Thymus (tissue), 11 donors: ENCODE measurements at regions not wholly inside any gene's neighbourhood (a gene's known extent, or its start where the extent isn't known, plus 50 kb on each side); places are given as distances from the start of the nearest gene placed in this dataset.
"Not testable (repeated sequence)": the region's sequence is repeated elsewhere in the genome, so short reads cannot be mapped to it uniquely, and the experiment has no call there.

Experiments
- DNase-seq, 9 donors: peaks; one replicate each; pipeline ENCODE4 v3.0.0-alpha.2; 2013; ENCODE audit warnings: low spot score in 9 of 9, low read depth in 6 of 9, missing footprints in 1 of 9
- H3K27ac ChIP-seq, 2 donors: one replicate each; pipeline ENCODE4 v1.5.1; 2013; ENCODE audit warnings: control low read depth in 1 of 2, low read depth in 1 of 2, low read length in 1 of 2, mild to moderate bottlenecking in 1 of 2, moderate library complexity in 1 of 2
- H3K27me3 ChIP-seq, 2 donors: one replicate each; pipeline ENCODE4 v1.5.1; 2013; ENCODE audit warnings: low read length in 1 of 2; ENCODE audit not compliant: control insufficient read depth in 2 of 2, insufficient read depth in 1 of 2
- H3K36me3 ChIP-seq, 2 donors: one replicate each; pipeline ENCODE4 v1.5.1; 2013; ENCODE audit warnings: low read length in 1 of 2, mild to moderate bottlenecking in 1 of 2, moderate library complexity in 1 of 2; ENCODE audit not compliant: control insufficient read depth in 2 of 2, insufficient read depth in 2 of 2
- H3K4me1 ChIP-seq, 2 donors: one replicate each; pipeline ENCODE4 v1.5.1; 2013; ENCODE audit warnings: low read length in 2 of 2; ENCODE audit not compliant: control insufficient read depth in 2 of 2, insufficient read depth in 2 of 2
- H3K4me3 ChIP-seq, 2 donors: one replicate each; pipeline ENCODE4 v1.5.1; 2013; ENCODE audit warnings: low read length in 2 of 2, control low read depth in 1 of 2, mild to moderate bottlenecking in 1 of 2
- H3K9me3 ChIP-seq, 2 donors: one replicate each; pipeline ENCODE4 v1.5.1; 2013; ENCODE audit warnings: low read length in 1 of 2, mild to moderate bottlenecking in 1 of 2; ENCODE audit not compliant: control insufficient read depth in 2 of 2, insufficient read depth in 1 of 2
- WGBS: extraction: QIAGEN DNeasy Blood & Tissue Kit; methylation state at CpG from one replicate; pipeline ENCODE4 v1.1.7; 2013; 5-methylcytosine and 5-hydroxymethylcytosine counted together
- donor health status: healthy.

- Histone ChIP-seq H3K4me3 (no peak overlapping the region), H3K27me3 (no peaks in the 10 kb centered on the region), H3K36me3 (no peaks in the 10 kb centered on the region), H3K4me1 (no peaks in the 10 kb centered on the region), H3K9me3 (no peaks in the 10 kb centered on the region), H3K27ac (no peak overlapping the region)
- DNase-seq, result no peak
Observed at GRCh38 chrX:112961981-112962380, 121.3 kb upstream of the AMOT start.

- no peak overlapping the region for H3K4me3 ChIP-seq
- WGBS, result 94% methylated on average over 2 of the region's 2 CpGs
- H3K27ac ChIP-seq, result no peak overlapping the region
- no peak for DNase-seq
- no peaks in the 10 kb centered on the region for H3K9me3 ChIP-seq
- H3K4me1 ChIP-seq, result no peaks in the 10 kb centered on the region
- H3K27me3 ChIP-seq, result no peaks in the 10 kb centered on the region
- no peaks in the 10 kb centered on the region for H3K36me3 ChIP-seq
Observed at GRCh38 chrX:112947981-112948615, 107.5 kb upstream of the AMOT start.

DNA sequence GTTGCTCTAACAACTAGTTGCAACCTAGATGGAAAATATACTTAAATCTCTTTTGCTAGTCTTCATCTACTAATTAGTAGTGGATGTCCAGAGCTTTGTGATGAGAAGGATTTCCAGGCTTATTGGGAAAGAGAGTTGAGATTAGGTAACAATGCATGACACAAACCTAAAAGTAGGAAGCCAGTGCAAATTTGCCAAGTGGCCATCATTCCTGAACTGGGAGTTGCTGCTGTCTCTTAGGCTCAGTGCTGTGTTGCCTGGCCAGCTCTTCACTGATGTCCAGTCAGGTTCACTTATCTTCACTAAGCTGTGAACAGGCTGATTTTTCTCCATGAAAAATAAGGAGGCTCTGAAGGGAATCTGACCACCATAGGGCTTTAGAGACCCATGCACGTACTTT, 105.6 kb upstream of the AMOT start:
- H3K36me3 ChIP-seq, result no peaks in the 10 kb centered on the region
- 93% methylated on average over 1 of the region's 1 CpG for WGBS
- no peaks in the 10 kb centered on the region for H3K27me3 ChIP-seq
- H3K4me3 ChIP-seq, result no peak overlapping the region
- no peak overlapping the region for H3K27ac ChIP-seq
- H3K4me1 ChIP-seq, result no peaks in the 10 kb centered on the region
- H3K9me3 ChIP-seq, result no peaks in the 10 kb centered on the region
- DNase-seq, result no peak

GRCh38 chrX:112945826-112946225, 105.2 kb upstream of the AMOT start:
- H3K27ac ChIP-seq, result no peak overlapping the region
- H3K4me1 ChIP-seq, result no peaks in the 10 kb centered on the region
- H3K9me3 ChIP-seq, result no peaks in the 10 kb centered on the region
- 95% methylated on average over 6 of the region's 6 CpGs for WGBS
- no peaks in the 10 kb centered on the region for H3K36me3 ChIP-seq
- no peaks in the 10 kb centered on the region for H3K27me3 ChIP-seq
- H3K4me3 ChIP-seq, result no peak overlapping the region
- no peak for DNase-seq

DNA sequence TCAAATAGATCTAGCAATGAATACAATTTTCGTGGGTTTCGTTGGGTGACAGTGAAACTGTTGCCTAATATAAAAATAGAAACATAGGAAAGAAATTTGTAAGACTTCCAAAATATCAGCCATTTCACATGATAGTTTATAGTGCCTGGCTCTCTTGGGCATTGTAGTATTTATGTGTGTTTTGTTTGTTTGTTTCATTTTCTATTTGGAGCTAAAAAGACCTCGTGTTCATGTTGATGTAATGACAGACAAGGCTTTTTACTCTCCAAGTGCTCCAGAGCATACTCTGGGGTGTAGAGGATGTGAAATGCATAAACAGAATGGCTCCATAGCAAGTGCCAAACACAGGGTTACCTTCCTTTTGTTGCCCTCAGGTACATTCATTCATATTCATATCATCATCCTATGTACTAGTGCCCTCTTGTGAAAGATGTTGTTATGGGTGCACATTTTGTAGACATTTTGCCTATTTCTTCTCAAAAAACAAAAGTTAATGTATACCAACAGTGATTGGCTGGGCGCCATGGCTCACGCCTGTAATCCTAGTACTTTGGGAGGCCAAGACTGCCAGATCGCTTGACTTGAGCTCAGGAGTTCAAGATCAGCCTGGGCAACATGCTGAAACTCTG, 100.7 kb upstream of the AMOT start:
- Histone ChIP-seq H3K27me3 (no peaks in the 10 kb centered on the region), H3K9me3 (no peaks in the 10 kb centered on the region), H3K4me3 (no peak overlapping the region), H3K27ac (no peak overlapping the region), H3K36me3 (no peaks in the 10 kb centered on the region), H3K4me1 (no peaks in the 10 kb centered on the region)
- 66% methylated on average over 6 of the region's 6 CpGs for WGBS
- peak in 1 of 9 donors; percentile 2 for DNase-seq

DNA sequence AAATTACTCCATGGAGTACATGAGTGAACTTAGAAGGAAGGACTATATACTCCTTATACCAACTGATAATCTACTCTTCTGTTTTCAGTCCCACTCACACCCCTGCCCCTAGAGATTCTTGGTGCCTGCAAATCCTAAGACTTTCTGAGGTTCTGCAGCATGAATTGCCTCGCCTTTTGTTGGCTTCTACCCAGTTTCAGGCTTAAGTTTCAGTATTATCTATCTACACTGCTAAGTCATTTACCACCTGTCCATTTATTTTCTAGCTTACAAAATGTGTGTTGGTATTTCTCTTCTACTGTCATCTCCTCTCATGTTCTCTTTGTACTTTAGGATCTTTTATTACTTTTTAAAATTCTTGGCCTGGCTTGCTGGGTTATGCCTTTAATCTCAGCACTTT, 94.4 kb upstream of the AMOT start:
- no peaks in the 10 kb centered on the region for H3K36me3 ChIP-seq
- 80% methylated on average over 1 of the region's 1 CpG for WGBS

DNA sequence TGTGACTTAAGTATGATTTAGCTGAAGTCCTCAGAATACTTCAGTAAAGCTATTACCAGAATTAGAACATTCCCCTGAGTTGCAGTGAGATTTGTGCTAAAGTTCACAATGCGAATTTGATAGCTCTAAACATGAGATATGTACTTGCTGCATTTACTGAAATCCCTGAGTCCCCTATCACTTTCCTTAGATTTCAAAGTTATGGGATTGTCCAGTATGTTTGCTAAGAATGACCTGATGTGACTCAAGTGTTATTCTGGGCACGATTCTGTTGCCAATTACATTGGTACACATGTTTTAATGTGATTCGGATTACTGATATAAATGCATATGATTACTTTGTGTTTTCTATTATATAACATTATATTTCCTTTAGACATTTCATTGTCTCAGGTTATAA, 91.3 kb upstream of the AMOT start:
- no peak overlapping the region for H3K4me3 ChIP-seq
- 92% methylated on average over 3 of the region's 3 CpGs for WGBS
- no peaks in the 10 kb centered on the region for H3K4me1 ChIP-seq
- no peak overlapping the region for H3K27ac ChIP-seq
- H3K27me3 ChIP-seq, result no peaks in the 10 kb centered on the region
- no peaks in the 10 kb centered on the region for H3K36me3 ChIP-seq
- no peak for DNase-seq
- no peaks in the 10 kb centered on the region for H3K9me3 ChIP-seq

More for the DNA sequence above, 94.4 kb upstream of the AMOT start:
- Histone ChIP-seq H3K27ac (no peak overlapping the region), H3K4me3 (no peak overlapping the region), H3K9me3 (no peaks in the 10 kb centered on the region), H3K27me3 (no peaks in the 10 kb centered on the region), H3K4me1 (no peaks in the 10 kb centered on the region)
- DNase-seq, result no peak

- no peak for DNase-seq
- Histone ChIP-seq H3K4me1 (no peaks in the 10 kb centered on the region), H3K27me3 (no peaks in the 10 kb centered on the region), H3K27ac (no peak overlapping the region), H3K9me3 (no peaks in the 10 kb centered on the region), H3K36me3 (no peaks in the 10 kb centered on the region), H3K4me3 (no peak overlapping the region)
- WGBS, result 89% methylated on average over 3 of the region's 3 CpGs
Observed at GRCh38 chrX:112931478-112931877, 90.8 kb upstream of the AMOT start.

- H3K4me1 ChIP-seq, H3K27me3 ChIP-seq, H3K9me3 ChIP-seq, DNase-seq, H3K27ac ChIP-seq, H3K36me3 ChIP-seq, H3K4me3 ChIP-seq: not testable (repeated sequence)
- WGBS, result 79% methylated on average over 1 of the region's 1 CpG
Observed at GRCh38 chrX:112923381-112923780, 82.8 kb upstream of the AMOT start.
